ENCODE measurements at regions not wholly inside any gene's neighbourhood (a gene's known extent, or its start where the extent isn't known, plus 50 kb on each side); places are given as distances from the start of the nearest gene placed in this dataset.
"Not testable (repeated sequence)": the region's sequence is repeated elsewhere in the genome, so short reads cannot be mapped to it uniquely, and the experiment has no call there.

- no peak for DNase-seq (ENCODE audit: low read depth, low spot score)
- no peak overlapping the region for H3K27ac ChIP-seq
These were observed 57.1 kb downstream of the ADCYAP1 start for GRCh38 chr18:961644-962355.

GRCh38 chr18:963276-963675 is 58.6 kb downstream of the ADCYAP1 start:
- DNase-seq (ENCODE audit: low read depth, low spot score) = no peak
- no peak overlapping the region for H3K27ac ChIP-seq

DNA sequence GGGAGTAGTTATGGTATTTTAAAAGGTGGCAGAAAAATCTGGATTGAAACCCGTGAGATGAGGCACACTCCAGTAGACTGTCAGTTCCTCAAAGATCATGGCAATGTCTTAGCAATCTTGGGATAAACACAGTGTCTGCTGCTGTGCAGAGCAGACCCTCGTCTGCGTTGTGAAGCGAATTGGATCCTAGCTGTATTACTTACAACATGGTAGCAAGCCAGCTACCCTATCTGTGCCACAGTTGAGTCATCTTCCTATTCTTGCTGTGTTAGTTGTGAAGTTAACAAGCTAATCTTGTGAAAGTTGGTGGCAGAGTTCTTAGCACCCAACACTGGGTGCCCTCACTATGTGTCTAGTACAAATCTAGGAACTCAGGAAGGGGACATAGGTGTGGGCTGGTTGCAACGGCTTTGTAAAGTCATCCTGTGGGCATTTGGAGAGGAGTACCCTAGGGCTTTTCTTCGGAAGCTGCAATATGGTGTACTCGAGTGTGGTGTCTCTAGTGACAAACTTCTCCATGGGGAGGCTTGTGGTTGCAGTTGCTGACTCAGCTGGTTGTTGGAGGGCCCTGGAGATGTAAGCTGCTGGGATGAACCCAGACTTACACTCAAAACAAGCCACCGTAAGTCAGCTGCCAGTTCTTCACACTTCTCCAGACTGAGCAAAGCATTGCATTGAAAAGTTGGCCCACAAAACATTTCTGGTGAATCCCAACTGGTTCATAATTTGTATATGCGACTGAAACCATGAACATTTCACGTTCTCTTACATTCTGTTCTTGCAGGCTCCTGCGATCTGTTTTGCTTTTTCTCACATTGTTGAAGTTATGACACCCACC is 61.5 kb downstream of the ADCYAP1 start:
- no peak overlapping the region for H3K27ac ChIP-seq
- no peak for DNase-seq (ENCODE audit: low read depth, low spot score)

- no peak overlapping the region for H3K27ac ChIP-seq
- DNase-seq (ENCODE audit: low read depth, low spot score) = no peak
These were observed 62.3 kb downstream of the ADCYAP1 start for GRCh38 chr18:966759-967576.

DNA sequence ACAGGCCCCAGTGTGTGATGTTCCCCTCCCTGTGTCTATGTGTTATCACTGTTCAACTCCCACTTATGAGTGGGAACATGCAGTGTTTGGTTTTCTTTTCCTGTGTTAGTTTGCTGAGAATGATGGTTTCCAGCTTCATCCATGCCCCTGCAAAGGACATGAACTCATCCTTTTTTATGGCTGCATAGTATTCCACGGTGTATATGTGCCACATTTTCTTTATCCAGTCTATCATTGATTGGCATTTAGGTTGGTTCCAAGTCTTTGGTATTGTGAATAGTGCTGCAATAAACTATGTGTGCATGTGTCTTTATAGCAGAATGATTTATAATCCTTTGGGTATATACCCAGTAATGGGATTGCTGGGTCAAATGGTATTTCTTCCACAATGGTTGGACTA is 64.2 kb downstream of the ADCYAP1 start:
- not testable (repeated sequence) for DNase-seq (ENCODE audit: low read depth, low spot score); H3K27ac ChIP-seq

DNA sequence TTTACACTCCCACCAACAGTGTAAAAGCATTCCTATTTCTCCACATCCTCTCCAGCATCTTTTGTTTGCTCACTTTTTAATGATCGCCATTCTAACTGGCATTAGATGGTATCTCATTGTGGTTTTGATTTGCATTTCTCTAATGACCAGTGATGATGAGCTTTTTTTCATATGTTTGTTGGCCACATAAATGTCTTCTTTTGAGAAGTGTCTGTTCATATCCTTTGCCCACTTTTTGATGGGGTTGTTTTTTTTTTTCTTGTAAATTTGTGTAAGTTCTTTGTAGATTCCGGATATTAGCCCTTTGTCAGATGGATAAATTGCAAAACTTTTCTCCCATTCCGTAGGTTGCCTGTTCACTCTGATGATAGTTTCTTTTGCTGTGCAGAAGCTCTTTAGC is 64.6 kb downstream of the ADCYAP1 start:
- DNase-seq (ENCODE audit: low read depth, low spot score); H3K27ac ChIP-seq: not testable (repeated sequence)

GRCh38 chr18:974606-975005 is 69.9 kb downstream of the ADCYAP1 start:
- not testable (repeated sequence) for H3K27ac ChIP-seq; DNase-seq (ENCODE audit: low read depth, low spot score)

- DNase-seq (ENCODE audit: low read depth, low spot score) = not testable (repeated sequence)
These were observed 71.9 kb downstream of the ADCYAP1 start for GRCh38 chr18:976393-977128.

DNA sequence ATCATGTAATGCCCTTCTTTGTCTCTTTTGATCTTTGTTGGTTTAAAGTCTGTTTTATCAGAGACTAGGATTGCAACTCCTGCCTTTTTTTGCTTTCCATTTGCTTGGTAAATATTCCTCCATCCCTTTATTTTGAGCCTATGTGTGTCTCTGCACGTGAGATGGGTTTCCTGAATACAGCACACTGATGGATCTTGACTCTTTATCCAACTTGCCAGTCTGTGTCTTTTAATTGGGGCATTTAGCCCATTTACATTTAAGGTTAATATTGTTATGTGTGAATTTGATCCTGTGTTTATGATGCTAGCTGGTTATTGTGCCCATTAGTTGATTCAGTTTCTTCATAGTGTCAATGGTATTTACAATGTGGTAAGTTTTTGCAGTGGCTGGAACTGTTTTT is 72.7 kb downstream of the ADCYAP1 start:
- peak overlapping the region; percentile 56 for H3K27ac ChIP-seq
- DNase-seq (ENCODE audit: low read depth, low spot score) = not testable (repeated sequence)

More at GRCh38 chr18:976393-977128, 71.9 kb downstream of the ADCYAP1 start:
- H3K27ac ChIP-seq = peak overlapping the region; percentile 56

GRCh38 chr18:977732-978131 is 73.1 kb downstream of the ADCYAP1 start:
- DNase-seq (ENCODE audit: low read depth, low spot score); H3K27ac ChIP-seq: not testable (repeated sequence)

DNA sequence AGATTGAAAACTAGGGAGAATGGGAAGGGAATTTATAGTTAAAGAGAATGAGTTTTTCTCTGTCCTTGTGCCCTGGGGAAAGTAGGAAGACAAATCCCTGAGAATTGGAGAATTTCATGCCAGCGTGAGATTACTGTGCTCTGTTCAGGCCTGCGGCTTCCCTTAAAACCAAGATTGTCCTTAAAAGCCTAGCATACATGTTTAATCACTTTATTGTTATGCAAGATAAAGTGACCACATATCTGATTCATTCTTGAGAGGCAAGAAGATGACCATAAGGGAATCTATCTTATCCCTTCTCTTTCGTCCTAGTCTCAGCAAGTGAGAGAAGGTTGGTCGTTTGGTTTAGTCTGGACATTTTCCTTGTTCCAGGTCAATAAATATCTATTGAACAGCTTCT is 75.9 kb downstream of the ADCYAP1 start:
- no peak overlapping the region for H3K27ac ChIP-seq
- no peak for DNase-seq (ENCODE audit: low read depth, low spot score)

DNA sequence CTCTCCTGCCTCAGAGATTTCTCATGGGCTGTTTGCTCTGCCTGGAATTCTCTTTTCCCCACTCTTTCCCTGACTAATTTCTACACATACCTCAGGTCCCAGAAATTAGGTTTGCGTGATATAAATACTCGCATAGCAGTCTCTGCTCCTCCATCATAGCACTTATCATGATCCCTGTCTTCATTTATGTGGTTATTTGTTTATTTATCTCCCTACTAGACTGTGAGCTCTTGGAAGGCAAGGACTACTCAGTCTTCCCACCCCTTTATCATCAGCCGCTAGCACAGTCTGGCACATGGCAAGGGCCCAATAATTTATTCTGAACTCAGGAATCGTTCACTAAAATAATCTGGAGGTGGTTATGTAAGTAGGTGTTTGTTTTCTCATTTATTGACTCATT is 79.3 kb downstream of the ADCYAP1 start:
- no peak overlapping the region for H3K27ac ChIP-seq
- no peak for DNase-seq (ENCODE audit: low read depth, low spot score)

DNA sequence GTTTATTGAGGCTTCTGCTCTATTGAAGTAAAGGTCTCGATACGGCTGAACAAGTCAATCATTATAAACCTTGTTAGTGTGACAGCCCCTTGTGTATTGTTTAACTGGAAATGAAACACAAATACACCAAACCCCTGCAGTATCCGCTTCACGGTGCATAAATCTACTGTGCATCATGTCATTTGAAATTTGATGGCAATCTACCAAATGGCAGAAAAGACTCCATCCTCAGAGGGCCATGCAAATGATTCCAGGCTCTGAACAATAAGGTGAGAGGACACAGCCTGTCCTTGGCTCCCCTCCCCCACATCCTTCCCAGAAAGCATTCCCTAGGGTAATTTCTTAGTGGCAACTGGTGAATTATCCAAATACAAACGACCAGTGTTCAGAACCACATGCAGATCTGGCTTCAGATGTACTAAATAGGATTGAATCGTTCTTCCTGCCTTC is 80.6 kb downstream of the ADCYAP1 start:
- H3K27ac ChIP-seq = no peak overlapping the region
- DNase-seq (ENCODE audit: low read depth, low spot score) = no peak

DNA sequence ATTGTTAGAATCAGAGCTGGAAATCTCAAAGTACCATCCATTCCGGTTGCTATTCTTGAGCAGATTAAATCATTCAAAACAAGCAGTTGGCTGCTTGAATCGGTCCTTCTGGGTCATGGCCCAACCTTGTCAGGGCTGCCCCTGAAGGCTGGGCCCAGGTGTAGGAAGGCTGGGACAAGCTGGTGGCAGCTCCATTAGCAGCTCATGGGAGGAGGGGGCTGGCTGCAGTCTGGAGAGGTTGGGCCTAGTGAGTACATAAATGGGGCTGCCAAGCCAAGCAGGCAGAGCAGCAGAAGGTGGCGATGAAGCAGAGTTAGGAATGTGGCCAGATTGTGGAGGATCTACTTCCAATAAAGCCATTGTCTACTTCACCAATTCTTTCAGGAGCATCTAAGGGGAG is 81.4 kb downstream of the ADCYAP1 start:
- no peak overlapping the region for H3K27ac ChIP-seq
- no peak for DNase-seq (ENCODE audit: low read depth, low spot score)

DNA sequence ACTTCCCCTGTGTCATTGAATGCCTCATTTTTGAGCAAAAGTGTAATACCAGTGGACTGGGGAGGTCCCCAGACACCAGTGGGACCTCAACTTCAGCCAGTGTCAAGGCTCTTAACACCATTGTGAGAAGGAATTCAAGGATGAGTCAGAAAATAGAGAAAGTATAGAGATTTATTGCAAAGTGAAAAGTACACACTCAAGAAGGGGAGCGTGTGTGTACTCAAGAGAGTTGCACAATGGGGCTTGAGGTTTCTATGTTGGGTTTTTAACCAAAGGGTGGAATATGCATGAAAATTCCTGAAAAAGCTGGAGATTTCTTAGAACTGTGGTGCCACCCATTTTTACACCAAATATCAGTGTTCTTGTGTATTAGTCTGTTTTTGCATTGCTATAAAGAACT is 81.9 kb downstream of the ADCYAP1 start:
- H3K27ac ChIP-seq = no peak overlapping the region
- DNase-seq (ENCODE audit: low read depth, low spot score) = no peak

GRCh38 chr18:987325-988186 is 82.9 kb downstream of the ADCYAP1 start:
- H3K27ac ChIP-seq = no peak overlapping the region
- no peak for DNase-seq (ENCODE audit: low read depth, low spot score)

DNA sequence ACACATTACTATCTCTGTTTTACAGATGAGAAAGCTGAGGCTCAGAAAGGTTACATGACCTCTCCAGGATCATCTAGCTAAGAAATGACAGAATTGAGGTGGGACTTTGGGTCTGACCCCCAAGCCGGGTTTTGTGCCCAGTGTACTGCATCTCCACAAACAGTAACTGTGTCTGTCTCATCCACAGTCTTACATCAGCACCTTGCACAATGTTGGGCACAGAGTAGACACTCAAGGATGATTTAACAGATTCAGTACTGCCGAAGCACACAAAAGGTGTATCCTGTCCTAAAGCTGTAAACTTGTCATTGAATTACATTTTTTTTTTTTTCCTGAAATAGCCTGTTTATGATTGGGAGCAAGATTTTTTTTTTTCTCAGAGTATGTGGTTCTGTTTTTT is 84.8 kb downstream of the ADCYAP1 start:
- DNase-seq (ENCODE audit: low read depth, low spot score) = no peak
- H3K27ac ChIP-seq = no peak overlapping the region

- DNase-seq (ENCODE audit: low read depth, low spot score) = no peak
- H3K27ac ChIP-seq = no peak overlapping the region
These were observed 85.5 kb downstream of the ADCYAP1 start for GRCh38 chr18:990197-990596.

DNA sequence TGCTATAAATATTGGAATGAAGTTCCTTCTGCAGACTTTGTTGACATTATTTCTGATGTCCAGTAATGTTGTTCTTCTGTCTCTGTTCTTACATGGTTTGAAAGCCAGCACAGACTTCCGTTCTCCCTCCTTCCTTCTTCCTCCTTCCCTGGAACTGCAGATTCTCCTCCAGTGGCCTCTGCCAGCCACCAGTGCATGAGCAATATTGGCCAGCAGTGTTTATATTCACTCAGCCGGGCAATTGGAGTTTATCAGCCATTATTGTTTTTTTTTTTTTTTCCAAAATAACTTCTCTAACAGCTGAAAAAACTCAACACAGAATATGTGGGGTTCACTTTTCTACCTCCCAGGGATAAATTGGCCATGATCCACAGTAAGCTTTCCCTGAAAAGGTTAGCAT is 86.8 kb downstream of the ADCYAP1 start:
- H3K27ac ChIP-seq = no peak overlapping the region
- no peak for DNase-seq (ENCODE audit: low read depth, low spot score)

Data from epithelial cell of prostate (primary cell).